Suprapubic skin (tissue), 4 donors: ENCODE measurements at regions not wholly inside any gene's neighbourhood (a gene's known extent, or its start where the extent isn't known, plus 50 kb on each side); places are given as distances from the start of the nearest gene placed in this dataset.
"Not testable (repeated sequence)": the region's sequence is repeated elsewhere in the genome, so short reads cannot be mapped to it uniquely, and the experiment has no call there.

Source experiments
- DNase-seq, 2 donors: peaks; one replicate each; pipeline ENCODE4 v3.0.0-alpha.2; 2019; ENCODE audit warnings: low spot score in 2 of 2
- H3K27ac ChIP-seq: fragments of 200-600 bp; sonication (generic); one replicate; pipeline ENCODE4 v1.5.1; 2019
- H3K27me3 ChIP-seq: fragments of 200-600 bp; sonication (generic); one replicate; pipeline ENCODE4 v1.5.1; 2019
- H3K36me3 ChIP-seq: fragments of 200-600 bp; sonication (generic); one replicate; pipeline ENCODE4 v1.5.1; 2019
- H3K4me1 ChIP-seq: fragments of 200-600 bp; sonication (generic); one replicate; pipeline ENCODE4 v1.5.1; 2019
- H3K4me3 ChIP-seq: fragments of 200-600 bp; sonication (generic); one replicate; pipeline ENCODE4 v1.5.1; 2019; ENCODE audit warnings: mild to moderate bottlenecking
- H3K9me3 ChIP-seq: fragments of 200-600 bp; sonication (generic); one replicate; pipeline ENCODE4 v1.5.1; 2019
- WGBS: methylation state at CpG from one replicate; pipeline ENCODE4 v1.1.5; 2018; 5-methylcytosine and 5-hydroxymethylcytosine counted together

- not testable (repeated sequence) for H3K27me3 ChIP-seq, H3K4me3 ChIP-seq, H3K27ac ChIP-seq, DNase-seq, H3K9me3 ChIP-seq, H3K4me1 ChIP-seq, H3K36me3 ChIP-seq
- no CpG with 5 or more reads among the region's 8 CpGs for WGBS
Measured at GRCh38 chr9:39663020-39663419, 307.6 kb downstream of the SPATA31A1 start.

DNA sequence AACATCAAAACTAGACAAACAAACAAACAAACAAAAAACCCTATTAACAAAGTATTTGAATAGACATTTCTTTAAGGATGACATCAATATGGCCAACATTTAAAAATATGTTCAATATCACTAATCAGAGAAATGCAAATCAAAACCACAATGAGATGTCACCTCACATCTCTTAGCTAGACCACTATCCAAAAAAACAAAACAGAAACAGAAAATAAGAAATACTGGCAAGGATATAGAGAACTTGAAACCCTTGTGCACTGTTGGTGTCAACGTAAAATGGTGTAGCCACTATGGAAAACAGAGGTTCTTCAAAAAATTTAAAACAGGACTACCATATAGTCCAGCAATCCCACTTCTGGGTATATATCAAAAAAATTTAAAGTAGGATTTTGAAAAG is 308.2 kb downstream of the SPATA31A1 start:
- not testable (repeated sequence) for H3K27ac ChIP-seq, H3K4me3 ChIP-seq, DNase-seq, H3K9me3 ChIP-seq, H3K36me3 ChIP-seq, H3K4me1 ChIP-seq, H3K27me3 ChIP-seq
- no CpG with 5 or more reads among the region's 1 CpG for WGBS

GRCh38 chr9:39665020-39665419 is 309.6 kb downstream of the SPATA31A1 start:
- WGBS: 75% methylated on average over 2 of the region's 7 CpGs
- not testable (repeated sequence) for H3K36me3 ChIP-seq, H3K27me3 ChIP-seq, H3K4me1 ChIP-seq, H3K27ac ChIP-seq, DNase-seq, H3K9me3 ChIP-seq, H3K4me3 ChIP-seq

- H3K9me3 ChIP-seq, H3K27me3 ChIP-seq: not testable (repeated sequence)
- no CpG with 5 or more reads among the region's 1 CpG for WGBS
Measured at GRCh38 chr9:39674437-39675210, 319.2 kb downstream of the SPATA31A1 start.

DNA sequence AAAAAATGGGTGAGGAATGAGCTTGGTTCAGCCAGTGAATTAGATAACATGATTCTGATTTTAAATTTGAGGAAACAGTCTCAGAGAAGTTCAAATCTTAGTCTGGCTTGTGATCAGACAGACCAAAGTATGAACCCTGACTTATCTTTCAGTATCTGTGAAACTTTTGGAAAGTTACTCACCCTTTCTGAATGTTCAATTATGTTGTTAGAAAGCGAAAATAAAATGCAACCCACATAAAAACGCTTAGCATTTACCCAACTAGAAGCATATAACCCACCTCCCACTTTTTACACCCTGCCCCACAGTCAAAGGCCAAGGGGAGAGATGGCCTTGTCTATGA is 319.7 kb downstream of the SPATA31A1 start:
- not testable (repeated sequence) for H3K4me3 ChIP-seq, H3K4me1 ChIP-seq, H3K36me3 ChIP-seq, H3K27ac ChIP-seq, H3K9me3 ChIP-seq, H3K27me3 ChIP-seq, DNase-seq
- WGBS: no CpG with 5 or more reads among the region's 2 CpGs

More at GRCh38 chr9:39674437-39675210, 319.2 kb downstream of the SPATA31A1 start:
- H3K36me3 ChIP-seq, H3K27ac ChIP-seq, H3K4me1 ChIP-seq, DNase-seq, H3K4me3 ChIP-seq: not testable (repeated sequence)

DNA sequence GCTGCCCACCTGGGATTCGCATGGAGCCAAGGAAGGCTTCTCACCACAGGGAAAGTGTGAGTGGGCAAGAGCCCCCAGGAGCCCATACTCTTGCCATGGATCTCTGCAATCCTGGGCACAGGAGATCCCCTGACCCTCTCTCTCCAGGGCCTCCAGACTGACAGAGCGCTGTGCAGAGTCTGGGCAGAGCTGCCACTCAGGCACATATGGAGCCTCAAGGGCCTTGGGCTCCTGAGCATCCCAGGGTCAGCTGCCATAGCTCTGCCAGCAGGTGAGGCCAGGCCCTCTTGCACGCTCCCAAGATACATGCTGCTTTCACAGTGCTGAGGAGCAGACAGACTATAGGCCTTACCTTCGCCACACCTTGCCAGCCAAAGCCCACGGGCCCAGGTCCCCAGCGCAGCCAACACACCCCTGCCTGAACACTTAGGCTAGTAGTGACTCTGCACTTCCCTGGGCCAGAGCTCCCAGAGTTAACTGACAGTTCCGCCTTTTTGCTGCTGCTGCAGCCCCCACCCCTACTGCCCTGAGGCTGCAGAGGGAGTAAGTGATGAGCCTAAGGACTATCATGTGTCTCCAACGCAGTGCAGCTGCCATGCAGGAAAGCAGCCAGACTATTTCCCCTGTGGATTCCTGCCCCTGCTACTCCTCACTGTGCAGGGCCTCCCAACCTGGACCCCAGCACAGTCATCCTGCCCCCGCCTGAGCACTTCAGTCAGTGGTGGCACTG is 323.2 kb downstream of the SPATA31A1 start:
- H3K4me3 ChIP-seq, H3K27ac ChIP-seq, H3K9me3 ChIP-seq, DNase-seq, H3K27me3 ChIP-seq, H3K36me3 ChIP-seq, H3K4me1 ChIP-seq: not testable (repeated sequence)
- WGBS: no CpG with 5 or more reads among the region's 9 CpGs

DNA sequence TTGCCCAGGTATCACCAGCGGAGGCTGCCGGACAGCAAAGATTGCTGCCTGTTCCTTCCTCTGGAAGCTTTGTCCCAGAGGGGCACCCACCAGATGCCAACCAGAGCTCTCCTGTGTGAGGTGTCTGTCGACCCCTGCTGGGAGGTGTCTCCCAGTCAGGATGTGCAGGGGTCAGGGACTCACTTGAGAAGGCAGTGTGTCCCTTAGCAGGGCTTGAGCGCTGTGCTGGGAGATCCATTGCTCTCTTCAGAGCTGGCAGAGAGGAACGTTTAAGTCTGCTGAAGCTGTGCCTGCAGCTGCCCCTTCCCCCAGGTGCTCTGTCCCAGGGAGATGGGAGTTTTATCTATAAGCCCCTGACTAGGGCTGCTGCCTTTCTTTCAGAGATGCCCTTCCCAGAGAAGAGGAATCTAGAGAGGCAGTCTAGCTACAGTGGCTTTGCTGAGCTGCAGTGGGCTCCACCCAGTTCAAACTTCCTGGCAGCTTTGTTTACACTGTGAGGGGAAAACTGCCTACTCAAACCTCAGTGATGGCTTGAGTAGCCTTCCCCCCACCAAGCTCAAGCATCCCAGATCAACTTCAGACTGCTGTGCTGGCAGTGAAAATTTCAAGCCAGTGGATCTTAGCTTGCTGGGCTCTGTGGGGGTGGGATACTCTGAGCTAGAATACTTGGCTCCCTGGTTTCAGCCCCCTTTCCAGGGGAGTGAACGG is 325.4 kb downstream of the SPATA31A1 start:
- H3K9me3 ChIP-seq: not testable (repeated sequence)
- WGBS: no CpG with 5 or more reads among the region's 6 CpGs

GRCh38 chr9:39728862-39729261 is 373.4 kb downstream of the SPATA31A1 start:
- H3K4me3 ChIP-seq, H3K4me1 ChIP-seq, H3K36me3 ChIP-seq, H3K27ac ChIP-seq, H3K27me3 ChIP-seq, DNase-seq, H3K9me3 ChIP-seq: not testable (repeated sequence)
- WGBS: no CpG with 5 or more reads among the region's 2 CpGs

More for the DNA sequence above, 325.4 kb downstream of the SPATA31A1 start:
- H3K27me3 ChIP-seq, H3K4me1 ChIP-seq, DNase-seq, H3K36me3 ChIP-seq, H3K4me3 ChIP-seq, H3K27ac ChIP-seq: not testable (repeated sequence)

GRCh38 chr9:39744898-39745297 is 389.4 kb downstream of the SPATA31A1 start:
- not testable (repeated sequence) for DNase-seq
- WGBS: no CpG with 5 or more reads among the region's 17 CpGs

DNA sequence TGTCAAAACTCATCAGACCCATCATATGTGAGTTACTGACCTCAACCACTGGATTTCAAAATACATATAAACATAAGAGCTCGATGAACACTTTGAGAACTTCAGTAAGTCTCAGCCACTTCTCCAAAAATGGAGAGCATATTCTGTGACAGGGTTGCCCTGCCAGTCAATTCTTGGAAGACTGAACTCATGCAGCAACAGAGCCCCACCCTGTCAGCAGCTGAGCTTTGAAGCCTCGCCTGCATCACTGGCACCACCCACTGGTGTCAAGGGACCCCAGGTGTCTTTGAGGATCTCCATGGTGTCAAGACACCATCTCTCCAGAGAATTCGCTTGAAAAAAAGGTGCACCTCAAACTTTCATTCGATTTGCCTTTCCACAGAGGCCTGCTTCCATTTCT is 420.1 kb downstream of the SPATA31A1 start:
- H3K27me3 ChIP-seq, H3K4me3 ChIP-seq, H3K4me1 ChIP-seq, H3K27ac ChIP-seq, H3K9me3 ChIP-seq, H3K36me3 ChIP-seq, DNase-seq: not testable (repeated sequence)
- WGBS: no CpG with 5 or more reads among the region's 4 CpGs

More at GRCh38 chr9:39744898-39745297, 389.4 kb downstream of the SPATA31A1 start:
- not testable (repeated sequence) for H3K36me3 ChIP-seq, H3K27me3 ChIP-seq, H3K4me1 ChIP-seq, H3K4me3 ChIP-seq, H3K9me3 ChIP-seq, H3K27ac ChIP-seq

DNA sequence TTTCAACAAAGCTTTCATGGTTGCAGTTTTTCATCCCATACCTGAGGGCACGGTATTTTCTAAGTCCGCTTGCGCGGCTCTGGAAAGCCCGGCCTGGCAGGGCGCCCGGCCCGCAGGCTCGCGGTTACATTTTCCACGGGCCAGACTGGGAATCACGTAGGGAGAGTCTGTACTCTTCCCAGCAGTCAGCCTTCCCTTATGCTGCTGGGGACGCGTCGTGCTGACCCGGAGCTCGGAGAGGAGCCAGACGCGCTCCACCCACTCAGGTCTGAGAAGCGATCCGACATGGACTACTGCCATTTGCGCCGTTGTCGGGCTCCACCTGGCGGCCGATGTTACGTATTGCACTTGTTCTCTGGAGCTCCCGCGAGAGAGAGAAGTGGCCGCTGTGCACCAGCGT is 435.9 kb downstream of the SPATA31A1 start:
- H3K36me3 ChIP-seq, H3K4me1 ChIP-seq, H3K9me3 ChIP-seq, H3K27me3 ChIP-seq, H3K27ac ChIP-seq: not testable (repeated sequence)
- H3K4me3 ChIP-seq: peak overlapping the region; percentile 38
- 0% methylated on average over 17 of the region's 31 CpGs for WGBS
- DNase-seq: peak; percentile 67 to 78

- DNase-seq, H3K27ac ChIP-seq, H3K4me1 ChIP-seq, H3K36me3 ChIP-seq, H3K27me3 ChIP-seq, H3K9me3 ChIP-seq, H3K4me3 ChIP-seq: not testable (repeated sequence)
- WGBS: no CpG with 5 or more reads among the region's 8 CpGs
Measured at GRCh38 chr9:39797935-39798334, 442.5 kb downstream of the SPATA31A1 start.

DNA sequence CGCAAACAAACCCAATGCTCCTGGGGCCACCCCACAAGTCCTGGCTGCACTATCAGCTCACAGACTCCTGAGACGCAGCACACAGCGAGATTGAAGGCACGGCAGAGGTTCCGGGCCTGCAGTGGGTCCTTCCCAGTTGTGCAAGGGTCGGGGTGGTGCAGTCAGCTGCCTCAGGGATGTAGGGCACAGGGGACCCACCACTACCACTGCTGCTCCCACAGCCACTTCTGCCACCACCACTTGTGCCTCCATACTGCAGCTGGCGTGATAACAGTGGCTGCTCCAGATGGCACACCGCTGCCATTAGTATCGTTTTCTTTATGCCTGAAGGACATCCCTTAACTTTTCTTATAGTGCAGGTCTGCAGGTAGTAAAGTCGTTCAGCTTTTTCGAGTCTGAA is 443.8 kb downstream of the SPATA31A1 start:
- no CpG with 5 or more reads among the region's 11 CpGs for WGBS
- H3K36me3 ChIP-seq: not testable (repeated sequence)

DNA sequence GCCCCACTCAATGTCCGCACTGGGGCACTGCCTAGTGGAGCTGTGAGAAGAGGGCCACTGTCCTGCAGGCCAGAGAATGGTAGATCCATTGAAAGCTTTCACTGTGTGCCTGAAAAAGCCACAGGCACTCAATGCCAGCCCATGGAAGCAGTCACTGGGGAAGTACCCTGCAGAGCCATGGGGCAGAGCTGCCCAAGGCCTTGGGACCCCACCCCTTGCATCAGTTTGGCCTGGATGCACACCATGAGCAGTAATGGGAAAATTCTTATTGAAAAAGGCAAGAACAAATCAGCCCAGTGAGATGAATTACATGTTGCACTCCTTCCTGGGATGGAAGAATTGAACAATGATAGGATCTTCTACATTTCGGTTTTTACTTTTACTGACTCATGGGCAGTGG is 447.1 kb downstream of the SPATA31A1 start:
- no CpG with 5 or more reads among the region's 2 CpGs for WGBS
- H3K27me3 ChIP-seq, H3K36me3 ChIP-seq, H3K9me3 ChIP-seq, DNase-seq, H3K4me1 ChIP-seq, H3K4me3 ChIP-seq, H3K27ac ChIP-seq: not testable (repeated sequence)

More for the DNA sequence above, 443.8 kb downstream of the SPATA31A1 start:
- DNase-seq: peak in 1 of 2 donors; percentile 65
- H3K9me3 ChIP-seq, H3K27ac ChIP-seq, H3K27me3 ChIP-seq, H3K4me1 ChIP-seq, H3K4me3 ChIP-seq: not testable (repeated sequence)
